ENCODE measurements at regions not wholly inside any gene's neighbourhood (a gene's known extent, or its start where the extent isn't known, plus 50 kb on each side); places are given as distances from the start of the nearest gene placed in this dataset.

DNA sequence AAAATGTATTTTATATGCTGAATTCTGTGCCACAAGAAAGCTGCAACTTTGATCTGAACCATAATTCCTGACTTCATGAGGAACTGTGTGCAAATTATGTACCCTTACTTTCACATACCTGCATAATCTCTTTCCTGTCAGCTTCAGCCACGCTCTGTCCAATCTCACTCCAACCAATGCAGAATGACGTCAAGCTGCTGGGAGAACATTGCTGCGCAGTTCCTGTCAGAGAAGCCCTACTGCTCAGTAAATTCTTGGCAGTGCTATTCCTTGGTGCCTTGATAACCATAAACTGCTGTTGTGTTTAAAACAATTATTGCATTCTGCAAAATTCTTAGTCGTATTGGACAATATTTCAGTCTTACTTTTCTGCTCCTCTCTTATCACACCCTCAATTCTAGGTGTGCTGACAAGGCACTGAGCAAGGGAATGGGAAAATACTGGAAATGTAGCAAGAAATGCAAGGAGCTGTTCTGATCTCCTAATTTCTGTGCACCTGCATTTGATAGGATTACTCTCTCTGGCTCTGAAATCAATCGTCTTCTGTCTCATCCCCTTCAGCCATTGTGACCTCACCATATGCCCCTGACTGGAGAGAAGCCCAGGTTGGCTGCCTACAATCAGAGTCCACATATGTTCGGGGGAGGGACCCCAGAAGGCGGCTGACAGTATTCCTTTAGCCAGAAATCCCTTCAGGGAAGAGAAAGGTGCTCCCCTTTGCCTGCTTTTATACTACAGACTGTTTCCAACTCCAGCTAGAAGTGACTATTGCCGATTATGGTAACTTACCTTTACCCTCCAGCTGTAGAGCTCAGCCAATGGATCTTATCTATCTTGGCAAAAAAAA is 274.9 kb upstream of the NOVA1 start:
- H2AFZ ChIP-seq (ENCODE audit: low read depth, low read length): no peak overlapping the region
- H3K4me3 ChIP-seq (ENCODE audit: low read length): no peak overlapping the region
- H3K9me3 ChIP-seq (ENCODE audit: low read length): no peaks in the 10 kb centered on the region
- no peaks in the 10 kb centered on the region for H3K36me3 ChIP-seq (ENCODE audit: insufficient read depth, low read length)
- H3F3A ChIP-seq (ENCODE audit: insufficient read depth, low read length, poor library complexity, severe bottlenecking): no peaks in the 10 kb centered on the region
- no peaks in the 10 kb centered on the region for H3K27me3 ChIP-seq (ENCODE audit: insufficient read depth, low read depth, low read length)
- no peaks in the 10 kb centered on the region for H3K9me2 ChIP-seq (ENCODE audit: insufficient read depth, low read length)
- TF ChIP-seq TAF1 (IDR thresholded peaks at IDR 0.05; ENCODE audit: low read depth) (no peak), EP300 (conservative IDR thresholded peaks at IDR 0.05; ENCODE audit: poor library complexity, severe bottlenecking) (no peak)
- TF ChIP-seq, protein P1, sequence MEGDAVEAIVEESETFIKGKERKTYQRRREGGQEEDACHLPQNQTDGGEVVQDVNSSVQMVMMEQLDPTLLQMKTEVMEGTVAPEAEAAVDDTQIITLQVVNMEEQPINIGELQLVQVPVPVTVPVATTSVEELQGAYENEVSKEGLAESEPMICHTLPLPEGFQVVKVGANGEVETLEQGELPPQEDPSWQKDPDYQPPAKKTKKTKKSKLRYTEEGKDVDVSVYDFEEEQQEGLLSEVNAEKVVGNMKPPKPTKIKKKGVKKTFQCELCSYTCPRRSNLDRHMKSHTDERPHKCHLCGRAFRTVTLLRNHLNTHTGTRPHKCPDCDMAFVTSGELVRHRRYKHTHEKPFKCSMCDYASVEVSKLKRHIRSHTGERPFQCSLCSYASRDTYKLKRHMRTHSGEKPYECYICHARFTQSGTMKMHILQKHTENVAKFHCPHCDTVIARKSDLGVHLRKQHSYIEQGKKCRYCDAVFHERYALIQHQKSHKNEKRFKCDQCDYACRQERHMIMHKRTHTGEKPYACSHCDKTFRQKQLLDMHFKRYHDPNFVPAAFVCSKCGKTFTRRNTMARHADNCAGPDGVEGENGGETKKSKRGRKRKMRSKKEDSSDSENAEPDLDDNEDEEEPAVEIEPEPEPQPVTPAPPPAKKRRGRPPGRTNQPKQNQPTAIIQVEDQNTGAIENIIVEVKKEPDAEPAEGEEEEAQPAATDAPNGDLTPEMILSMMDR (IDR thresholded peaks at IDR 0.05; ENCODE audit: poor library complexity, severe bottlenecking): no peak
- no peaks in the 10 kb centered on the region for H3K79me2 ChIP-seq (replicated peaks; ENCODE audit: insufficient read depth, low read length)
- no peak overlapping the region for H3K4me2 ChIP-seq (ENCODE audit: low read length)
- H4K20me1 ChIP-seq (ENCODE audit: insufficient read depth): no peaks in the 10 kb centered on the region
- no peak overlapping the region for H3K9ac ChIP-seq (ENCODE audit: low read length)
- no peak overlapping the region for H3K27ac ChIP-seq (ENCODE audit: low read length)

DNA sequence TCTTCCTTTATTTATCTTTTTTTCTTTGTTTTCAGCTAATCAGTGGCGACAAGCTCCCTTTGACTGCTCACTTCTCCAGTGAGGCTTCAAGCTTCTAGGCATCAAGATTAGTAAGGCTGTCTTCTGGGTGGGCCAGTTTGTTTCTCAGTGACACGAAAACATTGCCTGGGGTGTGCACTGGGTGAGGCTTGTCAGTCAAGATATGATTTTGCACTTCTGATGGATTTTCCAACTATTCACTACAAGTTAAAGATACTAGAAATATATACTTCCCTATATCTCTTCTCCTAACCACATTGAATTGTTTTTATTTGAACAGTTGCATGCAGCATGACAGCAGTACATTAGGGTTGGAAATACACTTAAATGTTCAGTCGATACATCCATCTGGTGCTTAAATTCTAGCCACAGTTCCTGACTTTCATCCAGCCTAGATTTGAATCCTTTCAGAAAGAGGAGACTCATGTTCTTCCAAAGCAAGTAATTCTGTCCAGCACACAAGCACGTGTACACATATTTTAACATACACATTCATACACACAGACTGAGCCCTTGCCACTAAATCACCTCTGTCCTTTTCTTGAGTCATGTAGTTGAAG is 275.6 kb upstream of the NOVA1 start:
- no peak overlapping the region for H3K27ac ChIP-seq (ENCODE audit: low read length)
- TF ChIP-seq SMC3 (conservative IDR thresholded peaks at IDR 0.05; ENCODE audit: poor library complexity) (no peak), MXI1 (conservative IDR thresholded peaks at IDR 0.05; ENCODE audit: poor library complexity, severe bottlenecking) (no peak), EZH2 (IDR thresholded peaks at IDR 0.05; ENCODE audit: borderline replicate concordance, insufficient read depth, low read length, poor library complexity, severe bottlenecking) (no peak), POLR2AphosphoS5 (IDR thresholded peaks at IDR 0.05) (no peak), EP300 (conservative IDR thresholded peaks at IDR 0.05; ENCODE audit: poor library complexity, severe bottlenecking) (no peak), RAD21 (conservative IDR thresholded peaks at IDR 0.05) (no peak), TAF1 (IDR thresholded peaks at IDR 0.05; ENCODE audit: low read depth) (no peak)
- TF ChIP-seq, protein P2, sequence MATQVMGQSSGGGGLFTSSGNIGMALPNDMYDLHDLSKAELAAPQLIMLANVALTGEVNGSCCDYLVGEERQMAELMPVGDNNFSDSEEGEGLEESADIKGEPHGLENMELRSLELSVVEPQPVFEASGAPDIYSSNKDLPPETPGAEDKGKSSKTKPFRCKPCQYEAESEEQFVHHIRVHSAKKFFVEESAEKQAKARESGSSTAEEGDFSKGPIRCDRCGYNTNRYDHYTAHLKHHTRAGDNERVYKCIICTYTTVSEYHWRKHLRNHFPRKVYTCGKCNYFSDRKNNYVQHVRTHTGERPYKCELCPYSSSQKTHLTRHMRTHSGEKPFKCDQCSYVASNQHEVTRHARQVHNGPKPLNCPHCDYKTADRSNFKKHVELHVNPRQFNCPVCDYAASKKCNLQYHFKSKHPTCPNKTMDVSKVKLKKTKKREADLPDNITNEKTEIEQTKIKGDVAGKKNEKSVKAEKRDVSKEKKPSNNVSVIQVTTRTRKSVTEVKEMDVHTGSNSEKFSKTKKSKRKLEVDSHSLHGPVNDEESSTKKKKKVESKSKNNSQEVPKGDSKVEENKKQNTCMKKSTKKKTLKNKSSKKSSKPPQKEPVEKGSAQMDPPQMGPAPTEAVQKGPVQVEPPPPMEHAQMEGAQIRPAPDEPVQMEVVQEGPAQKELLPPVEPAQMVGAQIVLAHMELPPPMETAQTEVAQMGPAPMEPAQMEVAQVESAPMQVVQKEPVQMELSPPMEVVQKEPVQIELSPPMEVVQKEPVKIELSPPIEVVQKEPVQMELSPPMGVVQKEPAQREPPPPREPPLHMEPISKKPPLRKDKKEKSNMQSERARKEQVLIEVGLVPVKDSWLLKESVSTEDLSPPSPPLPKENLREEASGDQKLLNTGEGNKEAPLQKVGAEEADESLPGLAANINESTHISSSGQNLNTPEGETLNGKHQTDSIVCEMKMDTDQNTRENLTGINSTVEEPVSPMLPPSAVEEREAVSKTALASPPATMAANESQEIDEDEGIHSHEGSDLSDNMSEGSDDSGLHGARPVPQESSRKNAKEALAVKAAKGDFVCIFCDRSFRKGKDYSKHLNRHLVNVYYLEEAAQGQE (IDR thresholded peaks at IDR 0.05; ENCODE audit: borderline replicate concordance): no peak
- TF ChIP-seq, protein P1 (IDR thresholded peaks at IDR 0.05; ENCODE audit: poor library complexity, severe bottlenecking): no peak
- no peak overlapping the region for H2AFZ ChIP-seq (ENCODE audit: low read depth, low read length)
- no peaks in the 10 kb centered on the region for H3K36me3 ChIP-seq (ENCODE audit: insufficient read depth, low read length)
- no peaks in the 10 kb centered on the region for H3K79me2 ChIP-seq (replicated peaks; ENCODE audit: insufficient read depth, low read length)
- H3K4me2 ChIP-seq (ENCODE audit: low read length): no peak overlapping the region
- no peak overlapping the region for H3K9ac ChIP-seq (ENCODE audit: low read length)
- H3K4me3 ChIP-seq (ENCODE audit: low read length): no peak overlapping the region
- H4K20me1 ChIP-seq (ENCODE audit: insufficient read depth): no peaks in the 10 kb centered on the region
- H3K27me3 ChIP-seq (ENCODE audit: insufficient read depth, low read depth, low read length): no peaks in the 10 kb centered on the region
- no peaks in the 10 kb centered on the region for H3F3A ChIP-seq (ENCODE audit: insufficient read depth, low read length, poor library complexity, severe bottlenecking)
- H3K9me3 ChIP-seq (ENCODE audit: low read length): no peaks in the 10 kb centered on the region
- no peaks in the 10 kb centered on the region for H3K9me2 ChIP-seq (ENCODE audit: insufficient read depth, low read length)
